ENCODE measurements at regions not wholly inside any gene's neighbourhood (a gene's known extent, or its start where the extent isn't known, plus 50 kb on each side); places are given as distances from the start of the nearest gene placed in this dataset.
"Not testable (repeated sequence)": the region's sequence is repeated elsewhere in the genome, so short reads cannot be mapped to it uniquely, and the experiment has no call there.

- TF ChIP-seq POLR2A (IDR thresholded peaks at IDR 0.05) = not testable (repeated sequence)
- TF ChIP-seq, protein P1, sequence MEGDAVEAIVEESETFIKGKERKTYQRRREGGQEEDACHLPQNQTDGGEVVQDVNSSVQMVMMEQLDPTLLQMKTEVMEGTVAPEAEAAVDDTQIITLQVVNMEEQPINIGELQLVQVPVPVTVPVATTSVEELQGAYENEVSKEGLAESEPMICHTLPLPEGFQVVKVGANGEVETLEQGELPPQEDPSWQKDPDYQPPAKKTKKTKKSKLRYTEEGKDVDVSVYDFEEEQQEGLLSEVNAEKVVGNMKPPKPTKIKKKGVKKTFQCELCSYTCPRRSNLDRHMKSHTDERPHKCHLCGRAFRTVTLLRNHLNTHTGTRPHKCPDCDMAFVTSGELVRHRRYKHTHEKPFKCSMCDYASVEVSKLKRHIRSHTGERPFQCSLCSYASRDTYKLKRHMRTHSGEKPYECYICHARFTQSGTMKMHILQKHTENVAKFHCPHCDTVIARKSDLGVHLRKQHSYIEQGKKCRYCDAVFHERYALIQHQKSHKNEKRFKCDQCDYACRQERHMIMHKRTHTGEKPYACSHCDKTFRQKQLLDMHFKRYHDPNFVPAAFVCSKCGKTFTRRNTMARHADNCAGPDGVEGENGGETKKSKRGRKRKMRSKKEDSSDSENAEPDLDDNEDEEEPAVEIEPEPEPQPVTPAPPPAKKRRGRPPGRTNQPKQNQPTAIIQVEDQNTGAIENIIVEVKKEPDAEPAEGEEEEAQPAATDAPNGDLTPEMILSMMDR (IDR thresholded peaks at IDR 0.05) = not testable (repeated sequence)
Measured at GRCh38 chr2:58466021-58466420, 224.9 kb upstream of the FANCL start.
